ENCODE measurements at regions not wholly inside any gene's neighbourhood (a gene's known extent, or its start where the extent isn't known, plus 50 kb on each side); places are given as distances from the start of the nearest gene placed in this dataset.

- no peak for DNase-seq (ENCODE audit: low spot score)
Observed at GRCh38 chr13:44219577-44220548, 153.8 kb upstream of the SERP2 start.

DNA sequence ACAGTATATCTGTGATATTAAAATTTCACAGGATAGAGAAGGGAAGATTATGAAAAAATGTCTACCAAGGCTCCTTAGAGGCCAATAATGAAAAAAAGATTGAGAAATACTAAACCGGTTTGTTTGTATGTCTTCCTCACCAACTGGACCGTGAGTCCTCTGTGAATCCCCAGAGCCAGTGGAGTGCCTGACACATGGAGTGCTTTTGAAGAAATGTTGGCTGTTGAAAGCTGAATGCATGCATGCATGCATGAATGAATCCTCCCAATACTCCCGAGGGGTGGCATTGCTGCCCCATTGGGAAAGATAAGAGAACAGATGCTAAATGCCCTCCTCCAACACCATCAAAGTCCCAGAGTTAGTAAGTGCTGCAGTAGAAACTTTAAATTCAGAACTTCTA, 152.7 kb upstream of the SERP2 start:
- no peak for DNase-seq (ENCODE audit: low spot score)

- DNase-seq (ENCODE audit: low spot score): no peak
Observed at GRCh38 chr13:44221657-44222056, 152.0 kb upstream of the SERP2 start.

GRCh38 chr13:44223770-44224444, 149.7 kb upstream of the SERP2 start:
- no peak for DNase-seq (ENCODE audit: low spot score)

GRCh38 chr13:44224450-44225149, 149.0 kb upstream of the SERP2 start:
- no peak for DNase-seq (ENCODE audit: low spot score)

GRCh38 chr13:44229371-44230030, 144.1 kb upstream of the SERP2 start:
- DNase-seq (ENCODE audit: low spot score): no peak

GRCh38 chr13:44230071-44230470, 143.6 kb upstream of the SERP2 start:
- no peak for DNase-seq (ENCODE audit: low spot score)

DNA sequence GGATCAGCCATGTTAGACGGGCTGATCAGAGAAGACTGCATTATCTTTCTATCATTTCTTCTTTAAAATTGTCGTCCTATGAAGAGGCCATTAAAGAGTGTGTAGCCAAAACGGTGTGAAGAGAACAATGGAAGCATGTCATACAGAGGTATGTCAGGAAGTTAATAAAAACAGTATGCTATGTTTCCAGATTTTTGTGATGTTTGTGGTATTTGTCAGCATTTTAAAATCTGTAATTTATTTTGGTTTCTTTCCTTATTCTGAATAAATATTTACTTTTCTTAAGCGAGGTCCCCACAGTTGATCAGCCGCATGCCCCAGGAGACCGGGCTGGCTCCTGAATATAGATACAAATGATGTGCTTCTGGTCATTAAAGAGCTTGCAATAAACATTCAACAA, 142.9 kb upstream of the SERP2 start:
- no peak for DNase-seq (ENCODE audit: low spot score)

DNA sequence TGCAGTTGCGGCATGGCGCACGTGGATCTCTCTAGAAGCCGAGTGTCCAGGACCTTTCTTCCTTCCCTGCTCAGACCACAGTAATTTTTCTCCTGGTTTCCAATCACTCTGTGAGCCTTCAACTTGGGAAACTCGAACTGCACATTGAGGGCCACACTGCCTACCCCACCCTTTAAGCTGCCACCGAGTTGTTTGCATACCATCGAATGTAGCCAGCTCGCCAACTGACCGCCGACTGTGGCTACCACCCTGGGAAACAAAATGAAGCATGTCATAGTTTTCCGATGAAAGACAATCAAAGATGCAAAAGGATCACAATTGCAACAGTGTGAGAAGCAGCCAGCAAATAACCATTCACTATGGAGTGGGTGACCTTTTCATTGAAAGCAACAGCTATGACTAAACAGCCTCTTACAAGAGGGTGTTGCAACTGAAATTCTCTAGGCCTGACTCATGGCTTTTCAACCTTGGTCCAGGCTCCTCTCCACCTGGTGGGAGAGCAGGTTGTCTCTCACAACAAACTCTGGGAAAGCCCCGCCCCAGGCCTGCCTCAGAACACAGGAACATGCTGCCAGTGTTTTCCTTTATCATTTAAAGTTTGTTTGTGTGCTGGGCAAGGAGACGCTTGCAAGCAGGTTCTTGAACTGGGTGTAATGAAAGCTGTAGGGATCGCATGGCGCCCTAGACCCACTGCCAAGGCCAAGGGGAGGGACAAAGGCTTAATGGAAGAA, 141.7 kb upstream of the SERP2 start:
- no peak for DNase-seq (ENCODE audit: low spot score)

- no peak for DNase-seq (ENCODE audit: low spot score)
Observed at GRCh38 chr13:44232774-44233173, 140.8 kb upstream of the SERP2 start.

DNA sequence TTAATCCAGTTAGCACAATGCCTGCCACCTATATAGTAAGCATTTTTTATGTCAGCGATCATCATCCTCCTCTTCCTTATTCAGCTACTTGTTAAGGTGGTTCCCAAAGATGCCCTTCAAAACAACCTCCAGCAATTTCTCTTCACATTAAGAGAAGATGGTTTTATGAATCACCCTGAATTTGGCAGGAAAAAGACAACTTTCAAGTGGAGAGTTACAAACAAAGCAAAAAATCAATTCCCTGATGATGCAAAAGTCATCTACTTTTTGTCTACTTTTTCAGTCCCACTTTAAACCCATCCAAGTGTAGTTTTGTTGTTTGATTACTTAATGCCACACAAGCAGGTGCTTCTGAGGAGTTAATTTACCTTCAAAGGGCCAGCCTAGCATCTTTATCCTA, 139.1 kb upstream of the SERP2 start:
- DNase-seq (ENCODE audit: low spot score): no peak

DNA sequence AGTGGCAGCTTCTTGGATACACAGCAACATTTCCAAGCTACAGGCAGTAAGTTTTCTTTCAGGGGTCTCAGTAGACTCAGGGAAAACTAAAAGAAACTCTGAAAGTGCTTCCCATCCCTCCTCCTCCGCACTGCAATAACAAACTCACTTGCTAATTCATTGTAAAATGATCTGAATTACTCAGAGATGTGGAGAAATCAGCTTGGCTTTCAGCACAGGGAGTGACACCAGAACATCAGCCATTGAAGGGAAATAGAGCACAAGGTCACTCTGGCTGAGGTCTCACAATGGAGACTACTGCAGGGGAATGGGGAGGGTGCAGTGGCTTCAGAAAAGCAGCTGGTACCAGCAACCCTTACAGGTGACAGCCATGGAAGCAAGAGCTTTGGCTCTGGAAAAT, 137.3 kb upstream of the SERP2 start:
- DNase-seq (ENCODE audit: low spot score): no peak

DNA sequence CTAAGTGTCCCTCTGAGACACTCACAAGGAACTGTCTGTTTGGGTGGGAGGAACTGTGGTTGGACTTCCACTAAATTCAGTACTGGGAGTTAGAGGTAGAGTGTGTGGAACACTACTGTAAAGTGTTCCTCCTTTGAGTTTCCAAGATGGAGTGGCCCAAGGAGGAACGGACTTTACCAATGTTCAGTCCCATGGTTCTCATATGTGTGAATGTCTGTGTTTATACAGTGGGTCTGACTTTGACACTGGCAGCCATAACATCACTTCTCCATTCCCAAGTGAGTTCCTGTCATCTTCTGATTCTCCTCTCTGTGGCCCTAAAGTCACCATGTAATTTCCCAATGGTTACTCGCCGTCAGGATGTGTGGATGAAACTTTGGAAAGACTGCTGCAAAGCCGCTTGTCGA, 136.8 kb upstream of the SERP2 start:
- no peak for DNase-seq (ENCODE audit: low spot score)

- DNase-seq (ENCODE audit: low spot score): no peak
Observed at GRCh38 chr13:44237276-44237767, 136.3 kb upstream of the SERP2 start.

DNA sequence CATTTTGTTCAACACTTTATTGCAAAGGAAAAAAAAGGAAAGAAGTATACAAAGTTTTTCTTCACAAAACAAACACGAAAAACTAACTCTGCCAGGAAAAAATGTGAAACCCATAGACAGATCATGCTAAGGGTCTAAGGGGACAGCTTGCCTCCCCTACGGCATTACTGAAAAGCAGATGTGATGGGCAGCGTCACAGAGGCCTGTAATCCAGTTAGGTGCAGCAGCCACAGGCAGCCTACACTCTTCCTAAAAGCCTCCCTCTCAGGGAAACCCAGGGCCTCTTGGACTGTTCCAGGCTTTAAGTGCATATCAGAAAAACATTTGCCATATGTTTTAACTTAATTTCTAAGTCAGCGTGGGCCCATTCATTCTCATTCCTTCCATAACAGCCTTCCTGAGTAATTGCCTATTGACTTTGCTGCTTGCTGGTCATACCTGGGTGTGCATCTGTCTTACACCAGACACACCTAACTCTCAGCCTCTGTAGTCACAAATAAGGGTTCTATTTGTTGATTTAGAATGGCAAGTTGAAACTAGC, 135.7 kb upstream of the SERP2 start:
- no peak for DNase-seq (ENCODE audit: low spot score)

DNA sequence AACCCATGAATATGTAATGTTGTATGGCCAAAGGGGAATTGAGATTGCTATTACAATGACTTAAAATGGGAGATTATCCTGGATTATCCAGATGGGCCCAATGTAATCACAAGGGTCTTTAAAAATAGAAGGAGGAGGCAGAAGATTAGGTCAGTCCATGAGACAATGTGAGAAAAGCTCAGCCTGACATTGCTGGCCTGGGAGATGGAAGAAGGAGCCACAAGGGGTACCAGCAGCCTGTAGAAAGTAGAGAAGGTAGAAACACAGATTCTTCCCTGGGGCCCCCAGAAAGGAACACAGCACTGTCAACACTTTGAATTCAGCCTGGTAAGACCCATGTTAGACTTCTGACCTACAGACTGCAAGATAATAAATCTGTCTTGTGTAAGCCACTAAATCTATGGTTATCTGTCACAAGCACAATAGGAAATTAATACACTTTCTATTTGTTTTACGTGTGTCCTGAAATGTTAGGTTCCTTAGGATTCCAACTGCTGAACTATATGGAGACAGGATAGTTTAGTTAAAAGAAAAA, 132.9 kb upstream of the SERP2 start:
- DNase-seq (ENCODE audit: low spot score): no peak

GRCh38 chr13:44241638-44242037, 132.0 kb upstream of the SERP2 start:
- no peak for DNase-seq (ENCODE audit: low spot score)

DNA sequence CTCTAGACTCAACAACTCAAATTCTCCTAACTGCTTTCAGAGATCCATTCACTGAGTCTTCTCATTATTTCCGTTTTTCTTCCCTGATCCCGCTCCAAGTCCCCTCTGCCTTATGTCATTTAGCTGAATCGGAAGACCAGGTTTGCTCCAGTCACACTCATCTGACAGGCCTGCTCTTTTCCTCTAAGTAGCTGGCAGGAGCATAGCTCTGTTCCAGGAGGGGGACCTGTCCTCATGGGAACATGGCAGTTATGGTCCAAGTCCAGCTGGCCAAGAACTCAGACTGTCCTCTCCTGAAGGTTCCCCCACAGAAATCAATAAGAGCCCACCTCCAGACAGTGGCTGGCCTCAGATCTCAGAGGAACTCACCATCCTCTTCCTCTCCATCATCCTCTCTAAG, 130.9 kb upstream of the SERP2 start:
- DNase-seq (ENCODE audit: low spot score): no peak

DNA sequence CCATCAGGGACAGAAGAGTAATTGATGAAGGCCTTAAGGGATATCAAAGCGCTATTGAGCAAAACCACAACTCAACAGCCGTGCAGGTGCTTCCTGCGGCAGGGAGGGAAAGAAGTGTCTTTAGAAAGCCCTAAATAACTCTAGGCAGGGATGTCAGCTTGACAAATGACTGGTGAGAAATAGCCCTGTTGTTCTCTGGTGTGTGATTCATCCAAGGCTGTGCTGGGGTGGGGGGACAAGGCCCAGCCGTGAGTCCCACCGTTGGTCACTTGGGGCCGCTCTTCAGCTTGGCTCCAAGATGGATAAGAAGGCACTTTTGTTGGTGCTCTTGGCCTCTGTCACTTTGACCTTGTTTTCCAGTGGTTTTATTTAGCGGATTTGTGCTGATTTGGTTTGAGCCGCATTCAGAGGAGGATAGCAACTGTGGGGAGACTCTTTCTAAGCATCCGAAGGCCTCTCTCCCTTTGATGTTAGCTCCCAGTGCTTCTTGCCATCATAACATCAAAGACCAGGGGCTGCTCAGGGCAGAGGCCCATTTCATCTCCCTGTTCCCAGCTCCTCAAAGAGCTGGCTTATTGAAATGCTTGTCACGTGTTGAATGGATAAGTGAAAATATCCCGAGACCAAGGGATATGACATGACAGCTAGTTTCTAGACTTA, 130.3 kb upstream of the SERP2 start:
- DNase-seq (ENCODE audit: low spot score): peak; percentile 8

- DNase-seq (ENCODE audit: low spot score): no peak
Observed at GRCh38 chr13:44244288-44244687, 129.3 kb upstream of the SERP2 start.
